Activated T-cell treated with anti-CD3 and anti-CD28 coated beads, Interleukin-2, amount 50 U/mL, for 1 hour (primary cell): ENCODE measurements at regions not wholly inside any gene's neighbourhood (a gene's known extent, or its start where the extent isn't known, plus 50 kb on each side); places are given as distances from the start of the nearest gene placed in this dataset.

Source experiments
- DNase-seq: peaks from one replicate; pipeline ENCODE4 v3.0.0-alpha.2; 2020

DNA sequence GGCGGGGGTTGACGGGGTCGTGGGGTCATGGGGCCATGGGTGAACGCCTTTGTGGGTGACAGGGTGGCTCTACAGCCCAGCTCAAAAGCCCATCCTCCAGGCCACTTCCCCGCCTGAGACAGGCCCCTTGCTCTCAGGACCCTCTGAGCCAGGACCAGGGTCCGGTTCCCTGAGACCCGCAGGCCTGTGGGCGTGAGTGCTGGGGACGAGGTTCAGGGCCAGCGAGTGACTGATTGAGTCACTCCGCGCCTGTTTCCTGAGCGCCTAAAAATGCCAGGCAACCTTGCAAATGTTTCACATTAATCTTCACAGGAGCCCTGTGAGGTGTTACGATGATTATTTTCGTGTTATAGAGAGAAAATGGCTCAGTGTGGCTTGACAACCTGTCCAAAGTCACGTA, 97.8 kb downstream of the ZNF674 start:
- DNase-seq: no peak

GRCh38 chrX:46446727-46447378, 98.4 kb downstream of the ZNF674 start:
- DNase-seq: peak; percentile 84

GRCh38 chrX:46444011-46444410, 101.2 kb downstream of the ZNF674 start:
- no peak for DNase-seq

DNA sequence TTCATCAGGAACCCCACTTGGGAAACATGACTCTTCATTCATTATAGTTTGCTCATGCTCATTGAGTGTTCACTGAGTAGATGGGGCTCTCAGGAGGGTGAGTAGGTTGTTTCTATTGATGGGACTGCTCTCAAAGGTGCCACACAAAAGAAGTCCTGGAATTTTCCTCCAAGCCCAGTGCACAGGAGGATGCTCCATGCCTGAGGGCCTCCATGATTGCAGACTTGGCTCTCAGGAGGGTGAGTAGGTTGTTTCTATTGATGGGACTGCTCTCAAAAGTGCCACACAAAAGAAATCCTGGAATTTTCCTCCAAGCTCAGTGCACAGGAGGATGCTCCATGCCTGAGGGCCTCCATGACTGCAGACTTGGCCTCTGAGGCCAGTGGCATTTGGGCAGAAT, 108.5 kb downstream of the ZNF674 start:
- DNase-seq: no peak

DNA sequence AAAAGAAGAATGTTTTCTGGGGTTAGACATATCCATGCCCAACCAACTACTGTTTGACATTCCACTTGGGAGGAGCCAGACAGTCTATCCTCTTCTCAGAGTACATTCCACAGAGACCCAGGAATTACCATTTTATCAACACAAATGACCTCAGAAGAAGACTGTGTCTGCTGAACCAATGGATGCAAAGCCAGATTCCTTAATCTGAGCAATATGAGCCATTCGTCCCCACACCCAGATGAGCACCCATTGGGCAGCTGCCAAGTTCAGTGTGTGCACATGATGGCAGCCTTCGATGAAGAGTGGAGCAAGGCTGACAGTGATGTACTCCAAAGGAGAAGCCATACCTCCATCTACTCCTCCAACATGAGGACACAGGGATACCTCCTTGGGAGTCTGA, 111.3 kb downstream of the ZNF674 start:
- DNase-seq: no peak

DNA sequence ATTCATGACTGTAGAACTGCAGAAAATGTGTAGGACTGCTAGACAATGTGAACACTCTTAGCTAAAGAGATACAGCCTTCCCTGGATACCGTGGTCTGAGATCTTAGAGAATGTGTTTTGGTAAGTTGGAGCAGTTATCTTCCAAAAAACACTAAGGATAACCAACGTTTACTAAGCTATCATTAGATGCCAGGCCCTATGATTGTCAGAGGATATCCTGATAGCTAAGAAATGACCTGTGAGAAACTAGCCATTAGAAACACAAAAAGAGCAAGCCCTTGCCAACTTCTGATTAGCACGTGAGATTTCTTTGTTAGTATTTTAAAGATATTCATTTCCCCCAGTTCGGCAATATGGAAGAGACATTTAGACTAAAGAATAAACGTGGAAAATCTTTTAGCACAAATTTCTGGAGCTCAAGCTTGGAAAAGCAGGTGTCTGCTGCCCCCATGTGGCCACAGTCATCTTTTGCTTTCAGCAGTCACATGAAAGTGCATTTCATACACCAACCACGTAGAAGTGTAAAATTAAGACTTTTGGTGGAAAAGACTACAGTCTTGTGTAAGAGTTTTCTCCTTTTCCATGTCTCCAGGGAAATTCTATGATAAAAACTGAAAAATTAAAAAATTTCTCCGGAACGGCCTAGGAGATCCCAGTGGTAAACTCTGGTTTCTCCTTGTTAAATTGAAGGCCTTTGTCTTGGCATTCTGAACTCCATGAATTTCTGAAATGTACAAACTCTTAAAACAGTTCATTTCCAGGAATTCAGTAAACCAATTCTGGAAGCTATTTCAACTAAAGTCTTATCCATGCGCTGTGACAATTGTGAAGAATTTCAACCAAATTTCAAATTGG, 136.4 kb downstream of the ZNF674 start:
- DNase-seq: peak; percentile 69

GRCh38 chrX:46407753-46408130, 137.5 kb downstream of the ZNF674 start:
- no peak for DNase-seq

DNA sequence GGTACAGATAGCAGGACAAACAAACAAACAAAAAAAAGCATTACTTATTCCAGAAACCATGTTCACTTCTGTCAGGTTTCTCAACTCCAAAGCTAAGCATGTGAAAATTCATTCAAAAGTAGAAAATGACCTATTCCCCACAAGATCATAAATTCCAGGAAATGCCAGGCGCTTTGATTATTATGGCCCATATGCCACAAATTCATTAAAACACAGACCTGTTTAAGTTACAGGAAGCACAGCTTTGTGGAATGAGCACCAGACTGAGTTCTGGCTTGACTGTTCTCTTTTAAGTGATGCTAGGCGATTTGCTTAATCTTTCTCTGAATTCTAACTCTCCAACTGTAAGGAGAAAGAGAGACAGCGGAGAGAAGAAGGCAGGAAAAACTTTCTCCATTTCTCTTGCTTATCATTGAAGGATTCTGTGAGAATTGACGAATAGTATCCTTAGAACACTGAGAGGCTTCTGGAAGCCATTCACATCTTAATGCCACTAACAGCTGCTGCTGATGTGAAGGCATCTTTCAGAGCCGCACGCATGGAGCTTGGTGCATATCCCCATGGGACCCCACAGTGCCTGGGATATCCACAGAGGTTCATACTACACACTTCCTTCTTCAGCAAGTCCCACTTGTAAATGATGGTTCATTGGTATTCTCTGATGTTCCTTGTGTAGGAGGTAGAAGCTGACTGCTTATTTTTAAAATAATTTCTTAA, 138.0 kb downstream of the ZNF674 start:
- no peak for DNase-seq

DNA sequence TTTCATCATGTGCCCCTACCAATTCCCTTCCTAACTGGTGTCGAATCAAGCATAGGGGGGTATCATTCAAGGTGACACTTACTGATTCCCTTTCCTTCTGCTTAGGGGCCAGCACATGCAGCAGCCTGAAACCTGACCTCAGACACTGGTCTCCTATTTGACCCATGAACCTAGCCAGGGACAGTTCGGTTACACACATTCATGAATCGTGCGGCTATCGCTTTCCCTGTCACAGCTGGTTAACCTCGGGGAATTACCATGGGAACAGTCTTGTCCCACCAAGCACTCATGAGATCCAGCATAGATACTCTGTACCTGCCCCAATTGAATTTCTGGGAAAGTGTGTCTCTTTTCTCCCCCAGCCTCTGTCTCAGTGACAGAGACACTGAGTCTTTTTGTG, 140.4 kb downstream of the ZNF674 start:
- no peak for DNase-seq

GRCh38 chrX:46400530-46401443, 144.4 kb downstream of the ZNF674 start:
- no peak for DNase-seq

- no peak for DNase-seq
Observed at GRCh38 chrX:46398874-46399273, 146.3 kb downstream of the ZNF674 start.

GRCh38 chrX:46398126-46398525, 147.1 kb downstream of the ZNF674 start:
- no peak for DNase-seq

DNA sequence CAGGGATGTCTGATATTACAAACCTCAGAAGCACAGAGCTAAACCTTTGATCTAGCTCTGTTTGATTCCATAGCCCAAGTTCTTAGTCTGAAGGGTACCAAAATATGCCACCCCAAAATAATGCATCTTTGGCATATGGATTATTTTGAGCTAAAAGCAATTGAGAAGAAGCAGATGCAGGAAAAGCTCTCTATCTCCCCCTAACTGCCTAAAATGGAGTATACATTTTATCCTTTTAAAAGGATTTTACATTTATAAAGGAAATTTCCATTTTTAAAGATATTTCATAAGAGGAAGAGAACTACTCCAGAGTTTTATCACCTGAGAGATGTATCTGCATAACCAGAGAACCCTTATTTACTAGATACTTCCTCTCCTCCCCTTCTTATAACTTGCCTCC, 158.7 kb downstream of the ZNF674 start:
- no peak for DNase-seq

DNA sequence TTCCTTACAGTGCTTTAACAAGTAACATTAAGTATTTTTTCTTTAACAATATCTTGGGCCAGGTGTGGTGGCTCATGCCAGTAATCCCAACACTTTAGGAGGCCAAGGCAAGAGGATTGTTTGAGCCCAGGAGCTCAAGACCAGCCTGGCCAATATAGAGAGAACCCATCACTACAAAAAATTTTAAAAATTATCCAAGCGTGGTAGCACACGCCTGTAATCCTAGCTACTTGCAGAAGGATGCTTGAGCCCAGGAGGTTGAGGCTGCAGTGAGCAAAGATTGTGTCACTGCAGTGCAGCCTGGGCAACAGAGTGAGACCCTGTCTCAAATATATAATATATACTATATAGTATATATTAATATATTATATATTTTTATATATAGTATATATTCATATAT, 162.2 kb downstream of the ZNF674 start:
- no peak for DNase-seq

DNA sequence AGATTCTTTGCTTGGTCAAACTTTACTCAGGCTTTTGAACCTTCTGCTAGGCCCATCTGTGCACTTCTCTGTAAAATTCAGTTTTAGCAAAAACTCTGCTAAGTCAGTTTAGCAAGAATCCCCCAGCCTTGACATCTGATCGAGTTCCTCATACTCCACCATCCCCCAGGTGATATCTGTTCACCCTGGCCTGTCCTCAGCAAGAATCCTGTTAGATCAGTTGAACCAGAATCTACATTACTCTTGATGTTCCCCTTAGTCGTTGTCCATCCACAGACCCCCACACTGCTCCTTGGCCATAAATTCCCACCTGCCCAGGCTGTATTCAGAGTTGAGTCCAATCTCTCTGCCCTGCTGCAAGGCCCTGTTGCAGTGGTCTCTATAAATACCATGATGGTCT, 162.6 kb downstream of the ZNF674 start:
- DNase-seq: no peak

GRCh38 chrX:46381630-46382029, 163.6 kb downstream of the ZNF674 start:
- DNase-seq: no peak

DNA sequence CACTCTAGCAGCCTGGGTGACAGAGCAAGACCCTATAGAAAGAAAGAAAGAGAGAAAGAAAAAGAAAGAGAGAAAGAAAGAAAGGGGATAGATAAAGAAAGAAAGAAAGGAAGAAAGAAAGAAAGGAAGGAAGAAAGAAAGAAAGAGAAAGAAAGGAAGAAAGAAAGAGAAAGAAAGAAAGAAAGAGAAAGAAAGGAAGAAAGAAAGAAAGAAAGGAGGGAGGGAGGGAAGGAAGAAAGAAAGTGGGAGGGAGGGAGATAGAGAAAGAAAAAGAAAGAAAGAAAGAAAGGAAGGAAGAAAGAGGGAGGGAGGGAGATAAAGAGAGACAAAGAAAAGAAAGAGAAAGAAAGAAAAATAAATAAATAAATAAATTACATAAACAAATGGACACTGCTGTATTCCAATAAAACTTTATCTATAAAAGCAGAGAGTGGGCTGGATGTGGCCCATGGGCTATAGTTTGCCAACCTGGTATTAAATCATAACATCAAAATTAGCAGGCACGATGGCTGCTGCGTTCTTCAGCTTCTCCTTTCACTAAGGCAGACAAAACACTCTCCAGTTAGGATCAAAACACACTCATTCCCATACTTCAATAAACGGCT, 165.0 kb downstream of the ZNF674 start:
- no peak for DNase-seq

DNA sequence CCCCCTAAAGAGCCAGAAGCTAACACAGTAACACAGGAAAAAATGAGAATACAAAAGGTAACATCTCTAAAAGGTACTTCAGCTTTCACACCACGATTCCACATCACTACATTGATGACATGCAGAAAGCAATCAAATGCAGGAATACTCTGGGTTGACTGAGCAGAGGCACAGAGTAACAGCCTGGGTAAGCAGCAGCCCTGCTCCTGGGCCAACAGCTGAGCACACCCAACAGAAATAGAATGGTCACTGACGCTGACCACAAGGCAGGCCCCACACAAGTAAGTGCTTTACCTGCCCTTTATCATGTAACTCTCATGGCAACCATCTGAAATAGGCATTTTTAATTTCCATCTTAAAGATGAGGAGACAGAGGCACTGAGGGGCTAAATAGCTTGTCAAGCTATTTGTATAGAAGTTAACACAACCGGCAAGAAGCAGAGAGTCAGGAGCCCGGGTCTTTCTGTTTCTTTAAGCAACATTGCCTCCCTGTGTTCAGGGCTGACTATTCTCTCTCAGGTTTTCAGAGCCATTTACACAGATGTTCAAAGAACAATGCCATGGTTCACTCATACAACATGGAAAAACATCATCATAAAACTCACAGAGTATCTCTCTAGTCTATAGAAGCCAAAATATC, 168.9 kb downstream of the ZNF674 start:
- no peak for DNase-seq

DNA sequence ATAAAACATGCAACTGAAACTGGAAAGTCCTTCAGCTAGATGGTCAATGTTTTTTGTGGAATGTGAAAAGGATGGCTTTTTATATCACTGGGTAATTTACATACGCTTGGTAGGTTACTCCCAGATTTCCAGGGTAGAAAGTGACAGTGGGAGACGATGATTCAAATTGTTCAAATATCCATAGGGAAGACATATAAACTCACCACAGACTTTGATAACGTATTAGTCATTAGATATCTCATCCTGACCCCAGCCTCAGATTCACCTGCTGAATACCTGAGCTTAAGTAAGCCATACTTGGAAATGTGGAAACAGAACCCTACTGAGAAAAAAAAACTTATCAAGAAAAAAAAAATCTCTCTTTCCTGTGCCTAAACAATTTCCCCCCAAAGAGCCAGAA, 169.4 kb downstream of the ZNF674 start:
- no peak for DNase-seq

- DNase-seq: no peak
Observed at GRCh38 chrX:46374371-46374770, 170.8 kb downstream of the ZNF674 start.

- no peak for DNase-seq
Observed at GRCh38 chrX:46367491-46367890, 177.7 kb downstream of the ZNF674 start.
